ENCODE measurements at regions not wholly inside any gene's neighbourhood (a gene's known extent, or its start where the extent isn't known, plus 50 kb on each side); places are given as distances from the start of the nearest gene placed in this dataset.
"Not testable (repeated sequence)": the region's sequence is repeated elsewhere in the genome, so short reads cannot be mapped to it uniquely, and the experiment has no call there.

GRCh38 chr3:11898611-11899325 lies 52.1 kb upstream of the TAMM41 start:
- H2AFZ ChIP-seq (ENCODE audit: low read depth, low read length): no peak overlapping the region
- no peak overlapping the region for H3K27ac ChIP-seq (ENCODE audit: low read length)
- H3K4me1 ChIP-seq (ENCODE audit: low read length): no peaks in the 10 kb centered on the region
- no peaks in the 10 kb centered on the region for H3K9me3 ChIP-seq (ENCODE audit: insufficient read depth, low read length)
- H3K36me3 ChIP-seq (replicated peaks; ENCODE audit: low read depth, low read length): no peaks in the 10 kb centered on the region
- TF ChIP-seq EZH2phosphoT487 (IDR thresholded peaks at IDR 0.05; ENCODE audit: low read depth) (no peak), CTCF (IDR thresholded peaks at IDR 0.05; ENCODE audit: low read depth, low read length) (no peak)
- no peaks in the 10 kb centered on the region for H3K79me2 ChIP-seq (ENCODE audit: low read length)
- no peak overlapping the region for H3K4me2 ChIP-seq (ENCODE audit: low read length)
- no peaks in the 10 kb centered on the region for H4K20me1 ChIP-seq (ENCODE audit: insufficient read depth, low read length)
- no peak overlapping the region for H3K9ac ChIP-seq (ENCODE audit: low read length)
- no peaks in the 10 kb centered on the region for H3K27me3 ChIP-seq (ENCODE audit: low read depth, low read length)
- no peak overlapping the region for H3K4me3 ChIP-seq (ENCODE audit: low read length)

DNA sequence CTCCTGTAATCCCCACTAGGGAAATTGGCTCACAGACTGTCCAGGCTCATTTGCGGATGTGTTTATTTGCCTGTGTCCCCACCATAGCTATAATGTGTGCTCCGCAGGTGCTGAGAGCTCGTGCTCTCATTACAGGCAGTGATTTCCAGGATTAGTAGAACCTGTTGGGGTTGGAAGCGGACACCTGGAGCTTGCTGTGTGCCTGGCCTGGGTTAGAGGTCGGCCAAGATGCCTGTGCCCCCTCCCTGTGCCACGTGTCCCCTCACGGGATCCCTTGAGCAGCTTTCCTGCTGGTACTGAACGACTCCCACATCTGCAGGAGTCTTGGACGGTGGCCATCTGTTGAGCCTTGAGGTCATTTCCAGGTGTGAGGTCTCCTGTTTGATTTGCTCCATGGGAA lies 52.7 kb upstream of the TAMM41 start:
- H3K4me1 ChIP-seq (ENCODE audit: low read length); H3K9me3 ChIP-seq (ENCODE audit: insufficient read depth, low read length); H3K79me2 ChIP-seq (ENCODE audit: low read length); H4K20me1 ChIP-seq (ENCODE audit: insufficient read depth, low read length); H3K27me3 ChIP-seq (ENCODE audit: low read depth, low read length); H3K4me2 ChIP-seq (ENCODE audit: low read length); H3K4me3 ChIP-seq (ENCODE audit: low read length); H3K36me3 ChIP-seq (replicated peaks; ENCODE audit: low read depth, low read length); H3K27ac ChIP-seq (ENCODE audit: low read length); H2AFZ ChIP-seq (ENCODE audit: low read depth, low read length); H3K9ac ChIP-seq (ENCODE audit: low read length): not testable (repeated sequence)

GRCh38 chr3:11899826-11900225 lies 53.1 kb upstream of the TAMM41 start:
- Histone ChIP-seq H3K4me2 (ENCODE audit: low read length) (no peak overlapping the region), H2AFZ (ENCODE audit: low read depth, low read length) (no peak overlapping the region), H4K20me1 (ENCODE audit: insufficient read depth, low read length) (no peaks in the 10 kb centered on the region), H3K36me3 (replicated peaks; ENCODE audit: low read depth, low read length) (no peaks in the 10 kb centered on the region), H3K27me3 (ENCODE audit: low read depth, low read length) (no peaks in the 10 kb centered on the region), H3K9me3 (ENCODE audit: insufficient read depth, low read length) (no peaks in the 10 kb centered on the region), H3K4me3 (ENCODE audit: low read length) (no peak overlapping the region), H3K4me1 (ENCODE audit: low read length) (no peaks in the 10 kb centered on the region), H3K9ac (ENCODE audit: low read length) (no peak overlapping the region), H3K27ac (ENCODE audit: low read length) (no peak overlapping the region), H3K79me2 (ENCODE audit: low read length) (no peaks in the 10 kb centered on the region)
- TF ChIP-seq EZH2phosphoT487 (IDR thresholded peaks at IDR 0.05; ENCODE audit: low read depth) (no peak), CTCF (IDR thresholded peaks at IDR 0.05; ENCODE audit: low read depth, low read length) (no peak)

- no peak overlapping the region for H3K4me2 ChIP-seq (ENCODE audit: low read length)
- H3K36me3 ChIP-seq (replicated peaks; ENCODE audit: low read depth, low read length): no peaks in the 10 kb centered on the region
- no peaks in the 10 kb centered on the region for H4K20me1 ChIP-seq (ENCODE audit: insufficient read depth, low read length)
- TF ChIP-seq CTCF (IDR thresholded peaks at IDR 0.05; ENCODE audit: low read depth, low read length) (no peak), EZH2phosphoT487 (IDR thresholded peaks at IDR 0.05; ENCODE audit: low read depth) (no peak)
- H3K9me3 ChIP-seq (ENCODE audit: insufficient read depth, low read length): no peaks in the 10 kb centered on the region
- H2AFZ ChIP-seq (ENCODE audit: low read depth, low read length): no peak overlapping the region
- H3K4me3 ChIP-seq (ENCODE audit: low read length): no peak overlapping the region
- H3K27me3 ChIP-seq (ENCODE audit: low read depth, low read length): no peaks in the 10 kb centered on the region
- no peak overlapping the region for H3K9ac ChIP-seq (ENCODE audit: low read length)
- no peaks in the 10 kb centered on the region for H3K4me1 ChIP-seq (ENCODE audit: low read length)
- H3K79me2 ChIP-seq (ENCODE audit: low read length): no peaks in the 10 kb centered on the region
- no peak overlapping the region for H3K27ac ChIP-seq (ENCODE audit: low read length)
Observed at GRCh38 chr3:11900824-11901223, 54.1 kb upstream of the TAMM41 start.
